GM18870 (cell line): ENCODE measurements at regions not wholly inside any gene's neighbourhood (a gene's known extent, or its start where the extent isn't known, plus 50 kb on each side); places are given as distances from the start of the nearest gene placed in this dataset.
"Not testable (repeated sequence)": the region's sequence is repeated elsewhere in the genome, so short reads cannot be mapped to it uniquely, and the experiment has no call there.

Experiments used
- ATAC-seq: cut with Tn5 transposase; IDR thresholded peaks from one replicate; pipeline ENCODE4 v1.9.1; 2021; ENCODE audit warnings: moderate library complexity; ENCODE audit not compliant: unreplicated experiment

DNA sequence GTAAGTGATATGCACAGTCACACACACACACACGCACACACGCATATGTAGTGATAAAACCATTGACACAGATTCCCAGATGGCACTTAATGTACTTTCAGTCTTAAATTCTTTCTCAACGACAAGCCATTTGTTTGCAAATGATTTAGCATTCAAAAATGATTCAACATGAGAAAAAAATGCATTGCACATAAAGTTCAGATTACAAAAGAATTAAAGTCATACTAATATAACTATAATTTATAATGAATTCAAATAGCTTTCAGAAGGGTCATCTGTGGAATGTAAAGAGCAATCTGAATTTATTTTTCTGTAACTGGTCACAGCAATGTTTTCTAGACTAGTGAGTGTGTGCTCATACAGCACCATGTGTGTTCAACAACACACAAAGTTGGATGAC is 521.6 kb upstream of the ZNF337 start:
- ATAC-seq, result no peak

DNA sequence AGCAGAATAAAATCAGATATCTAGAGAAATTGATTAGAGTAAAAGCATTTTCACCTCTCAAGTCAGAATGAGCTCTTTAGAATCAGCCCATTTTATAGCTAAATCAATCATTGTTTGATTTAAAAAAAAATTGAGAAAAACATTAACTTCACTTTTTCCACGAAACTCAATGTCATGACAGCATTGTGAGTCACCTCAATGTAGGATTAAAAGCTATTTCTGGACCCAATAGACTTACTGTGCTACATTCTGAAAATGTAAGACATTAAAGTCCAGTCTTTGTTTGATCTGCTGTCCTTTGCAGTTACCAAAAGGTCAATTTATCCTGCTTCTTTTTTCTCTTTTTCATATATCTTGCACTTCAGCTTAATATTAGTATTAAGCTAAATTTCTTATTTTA is 519.4 kb upstream of the ZNF337 start:
- ATAC-seq, result no peak

DNA sequence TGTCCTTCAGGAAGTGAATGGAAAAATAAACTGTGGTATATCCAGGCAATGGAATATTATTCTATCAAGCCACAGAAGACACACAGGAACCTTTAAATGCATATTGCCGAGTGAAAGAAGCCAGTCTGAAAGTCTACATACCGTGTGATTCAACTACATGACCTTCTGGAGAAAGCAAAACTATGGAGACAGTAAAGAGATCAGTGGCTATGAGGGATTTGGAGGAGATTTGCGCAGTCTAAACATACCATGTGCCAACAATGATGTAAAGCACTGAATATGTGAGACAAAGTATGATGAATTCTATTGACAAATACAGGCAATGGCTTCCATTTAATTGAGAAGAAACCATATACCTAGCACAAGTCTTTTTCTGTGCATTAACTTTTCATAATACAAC is 518.3 kb upstream of the ZNF337 start:
- no peak for ATAC-seq

DNA sequence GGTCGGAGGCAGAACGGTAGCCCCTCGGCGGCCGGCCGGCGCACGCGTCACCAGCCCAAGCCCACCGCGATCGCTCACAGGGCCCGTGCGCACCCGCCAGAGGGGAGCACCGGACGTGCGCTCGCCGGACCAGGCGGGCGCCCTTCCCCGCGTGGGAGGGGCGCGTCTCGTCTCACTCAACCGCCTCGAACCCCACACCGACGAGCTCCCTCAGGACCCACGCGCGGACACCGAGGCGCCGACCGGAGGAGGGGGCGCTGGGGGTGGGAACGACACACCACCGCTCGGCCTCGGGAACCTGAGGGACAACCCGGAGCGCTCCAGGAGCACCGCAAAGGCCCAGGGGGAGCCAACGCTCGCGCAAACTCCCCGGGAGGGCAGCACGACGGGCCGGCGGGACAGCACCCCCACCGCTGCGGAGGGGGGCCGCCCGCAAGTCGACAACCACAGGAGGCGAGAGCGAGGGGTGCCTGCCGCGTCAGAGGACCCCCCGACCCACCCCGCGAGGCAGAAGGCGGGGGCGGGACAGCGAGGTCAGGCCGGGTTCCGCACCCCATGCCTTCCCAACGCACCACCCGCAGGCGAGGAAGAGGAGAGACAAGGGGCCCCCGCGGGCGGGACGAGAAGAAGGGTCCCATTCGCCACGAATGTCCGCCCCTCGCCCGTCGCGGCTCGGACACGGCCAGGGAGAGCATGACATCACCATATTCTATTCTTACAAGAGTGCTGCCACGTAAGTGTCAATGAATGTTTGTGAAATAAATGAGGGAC is 512.7 kb upstream of the ZNF337 start:
- ATAC-seq, result no peak

DNA sequence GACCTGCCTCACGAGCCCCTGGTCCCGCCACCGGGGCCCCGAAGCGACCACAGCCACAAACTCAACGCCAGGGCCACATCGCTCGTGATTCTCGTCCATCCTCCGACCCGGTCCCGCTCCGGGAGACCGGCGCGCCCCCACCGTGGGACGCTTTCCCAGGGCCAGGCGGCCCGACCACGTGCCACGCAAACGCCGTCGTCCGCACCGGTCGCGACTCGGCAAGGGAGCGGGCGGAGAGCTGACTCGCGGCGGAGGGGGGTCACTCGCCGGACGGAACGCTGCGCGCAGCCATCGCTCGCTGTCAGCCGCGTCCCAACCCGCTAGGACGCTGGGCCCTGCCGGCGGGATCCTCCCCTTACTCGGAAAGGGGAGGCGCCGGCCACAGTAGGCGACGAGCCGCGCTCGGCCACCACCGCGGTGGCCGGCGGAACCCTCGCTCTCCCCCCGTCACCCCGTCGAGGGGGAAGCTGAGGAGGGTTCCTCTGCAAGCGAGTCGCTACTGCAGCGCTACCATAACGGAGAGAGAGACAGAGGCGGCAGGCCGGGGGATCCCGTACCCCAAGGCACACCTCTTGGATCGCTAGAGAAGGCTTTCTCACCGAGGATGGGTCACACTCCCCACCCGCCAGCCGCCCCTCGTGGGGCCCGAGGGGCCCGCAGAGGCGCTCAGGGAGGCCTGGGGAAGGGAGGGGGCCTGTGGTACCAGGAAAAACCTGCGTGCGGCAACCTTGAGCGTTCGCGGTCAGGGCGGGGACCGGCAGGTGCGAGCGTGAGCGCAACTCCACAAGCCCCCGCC is 511.8 kb upstream of the ZNF337 start:
- ATAC-seq, result no peak

DNA sequence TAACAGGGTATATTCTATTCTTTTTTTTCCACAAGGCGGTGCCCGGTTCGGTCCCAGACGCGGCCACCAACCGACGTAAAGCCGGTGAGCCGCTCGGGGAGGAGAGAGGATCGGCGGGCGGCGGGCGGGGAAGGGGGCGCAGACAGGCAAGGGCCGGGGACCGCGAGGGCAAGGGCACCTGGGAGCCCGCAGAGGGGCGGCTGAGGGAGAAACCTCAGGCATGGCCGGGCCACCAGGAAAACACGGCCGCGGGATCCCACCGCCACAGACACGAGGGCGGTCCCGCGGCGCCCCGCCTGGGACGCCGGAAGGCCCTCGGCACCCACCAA is 511.3 kb upstream of the ZNF337 start:
- not testable (repeated sequence) for ATAC-seq

DNA sequence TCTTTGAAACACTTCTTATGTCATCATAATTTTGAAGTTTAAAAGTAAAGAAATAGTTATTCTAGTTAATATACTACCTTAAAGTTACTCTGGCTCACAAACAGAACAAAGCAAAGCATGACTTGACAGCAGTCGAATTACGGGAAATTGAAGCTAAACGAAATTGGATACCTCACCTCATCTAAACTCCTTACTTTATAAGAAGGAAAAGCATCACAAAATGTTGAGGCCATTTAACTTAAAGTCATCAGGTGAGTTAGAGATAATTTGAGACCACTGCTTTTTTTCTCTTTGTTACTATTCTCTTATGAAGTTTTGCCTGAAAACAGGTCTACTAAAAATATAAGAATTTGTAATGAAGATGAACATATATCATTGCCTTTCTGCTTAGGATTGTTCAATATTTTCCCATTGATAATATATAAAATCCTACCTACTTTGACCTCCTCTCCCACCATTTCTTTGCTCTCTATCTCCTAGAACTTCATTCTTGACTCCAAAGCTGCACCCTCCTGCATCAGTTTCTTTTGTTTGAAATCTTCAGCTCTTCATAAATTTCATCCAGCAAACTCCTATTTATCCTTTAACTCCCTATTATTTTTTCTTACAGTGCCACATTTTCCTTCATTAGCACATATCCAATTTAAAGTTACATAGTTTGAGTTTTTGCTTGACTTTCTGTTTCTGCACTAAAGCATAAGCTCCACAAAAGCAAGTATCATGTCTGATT is 510.7 kb upstream of the ZNF337 start:
- ATAC-seq, result no peak

DNA sequence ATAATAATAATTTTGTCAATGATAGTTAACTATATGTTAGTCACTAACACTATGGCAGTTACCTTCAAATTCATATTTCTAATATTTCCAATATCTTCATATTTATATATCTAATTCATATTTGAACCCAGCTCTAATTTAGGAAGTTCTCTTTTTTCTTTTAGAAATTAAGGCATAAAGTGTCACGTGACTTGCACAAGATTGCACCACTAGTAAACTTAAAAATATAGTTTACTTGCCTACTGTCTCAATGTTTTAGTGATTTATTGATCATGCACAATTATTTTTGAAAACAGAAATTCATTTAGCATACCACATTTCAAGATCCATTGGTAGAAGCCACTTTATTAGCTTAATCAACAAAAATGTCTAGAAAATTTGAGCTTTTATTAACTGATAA is 508.7 kb upstream of the ZNF337 start:
- ATAC-seq, result no peak

DNA sequence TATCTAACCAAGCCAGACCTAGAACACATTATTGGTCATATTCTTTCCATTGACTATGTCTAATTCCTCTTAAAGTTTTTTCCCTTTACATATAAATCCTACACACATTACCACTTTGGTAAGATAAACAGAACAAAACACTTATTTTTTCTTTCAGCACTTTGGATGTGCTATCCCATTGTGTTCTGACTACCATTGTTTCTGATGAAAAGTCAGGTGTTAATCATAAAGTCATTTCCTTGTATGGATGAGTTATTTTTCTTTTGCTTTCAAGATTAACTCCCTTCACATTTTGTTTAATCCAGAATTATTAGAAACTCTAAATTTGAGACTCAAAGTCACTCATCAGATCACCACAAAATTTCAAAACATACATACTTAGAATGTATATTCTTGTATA is 504.4 kb upstream of the ZNF337 start:
- ATAC-seq, result not testable (repeated sequence)

DNA sequence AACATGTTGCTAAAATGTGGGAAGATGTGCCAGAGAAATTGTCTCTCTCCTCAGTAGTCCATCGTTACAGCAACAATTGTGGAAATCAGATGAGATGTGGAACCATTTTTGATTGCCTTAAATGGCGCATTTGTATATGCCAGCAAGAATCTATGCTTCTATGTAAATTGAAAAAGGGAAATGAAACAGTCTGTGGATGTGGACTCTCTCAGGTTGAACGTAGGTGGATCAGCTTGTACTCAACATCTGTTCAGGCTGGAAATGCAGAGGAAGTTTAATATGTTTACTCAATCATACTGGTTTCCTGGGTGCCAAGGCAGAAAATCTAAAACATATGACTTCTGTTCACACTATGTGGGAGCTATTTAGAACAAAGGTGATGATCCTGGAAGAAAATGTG is 490.7 kb upstream of the ZNF337 start:
- ATAC-seq, result not testable (repeated sequence)

DNA sequence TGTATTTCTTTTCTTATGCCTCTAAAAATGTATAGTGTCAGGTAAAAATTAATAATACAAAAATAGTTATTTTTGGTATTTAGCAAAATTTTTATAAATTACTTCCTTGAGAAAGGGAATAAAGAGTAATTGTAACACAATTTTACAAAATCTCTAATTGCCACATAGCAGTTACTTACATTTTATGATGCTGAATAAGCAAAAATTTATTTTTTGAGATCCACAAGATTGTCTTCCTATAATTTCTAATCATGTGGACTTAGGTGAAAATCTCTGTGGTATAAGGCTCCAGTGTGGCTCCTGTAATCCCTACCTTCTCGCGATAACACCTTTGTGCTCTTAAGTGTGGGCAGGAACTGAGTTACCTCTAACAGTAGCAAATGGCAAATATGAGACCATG is 487.1 kb upstream of the ZNF337 start:
- ATAC-seq, result not testable (repeated sequence)

DNA sequence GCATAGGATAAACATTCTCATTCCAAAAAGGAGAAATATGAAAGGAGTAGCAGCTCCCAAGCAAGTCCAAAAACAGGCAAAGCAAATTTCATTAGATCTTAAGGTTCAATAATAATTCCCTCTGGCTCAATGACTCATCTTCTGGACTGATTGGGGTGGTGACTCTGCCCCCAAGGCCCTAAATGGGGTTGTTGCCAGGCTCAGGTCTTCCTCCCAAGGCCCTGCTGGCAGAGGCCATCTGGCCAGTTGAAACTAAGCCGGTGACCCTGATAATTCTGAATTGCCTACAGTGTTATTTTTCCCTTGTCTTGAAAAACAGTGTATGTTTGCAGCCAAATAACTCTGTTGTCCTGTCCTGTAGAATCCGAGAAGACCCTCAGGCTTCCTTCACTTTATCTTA is 484.7 kb upstream of the ZNF337 start:
- not testable (repeated sequence) for ATAC-seq

DNA sequence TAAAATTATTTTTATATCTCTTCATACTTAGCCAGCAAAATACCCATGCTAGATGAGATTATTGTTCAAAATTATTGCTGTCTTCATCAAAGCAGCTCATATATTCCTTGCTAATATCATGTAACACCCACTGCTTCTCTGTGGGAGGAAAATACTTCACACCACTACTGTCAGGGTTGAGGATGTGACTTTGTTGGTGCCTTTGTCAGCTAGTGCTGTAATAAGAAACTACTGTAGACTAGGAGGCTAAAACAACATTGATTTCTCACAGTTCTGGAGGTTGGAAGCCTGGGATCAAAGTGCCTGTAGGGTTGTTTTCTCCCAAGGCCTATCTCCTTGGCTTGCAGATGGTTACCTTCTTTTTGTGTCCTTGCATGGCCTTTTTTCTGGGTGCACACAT is 475.2 kb upstream of the ZNF337 start:
- ATAC-seq, result not testable (repeated sequence)

DNA sequence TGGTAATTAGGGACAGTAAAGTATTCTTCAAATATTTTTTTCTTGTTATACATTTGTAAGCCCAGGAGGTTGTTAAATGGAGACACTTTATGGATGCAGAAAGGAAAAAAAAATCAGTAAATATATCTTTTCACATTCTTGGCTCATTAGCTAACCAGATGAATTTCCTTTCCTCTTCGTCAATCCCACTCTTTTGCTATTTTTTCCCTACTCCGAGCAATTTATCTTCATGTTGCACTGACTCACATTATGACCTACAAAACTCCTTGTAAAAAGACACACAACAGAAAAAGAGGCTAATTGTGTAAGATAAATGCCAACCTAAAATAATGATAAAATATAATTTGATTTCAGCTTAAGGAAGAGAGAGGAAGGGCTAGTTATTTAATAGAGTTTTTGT is 472.9 kb upstream of the ZNF337 start:
- no peak for ATAC-seq

DNA sequence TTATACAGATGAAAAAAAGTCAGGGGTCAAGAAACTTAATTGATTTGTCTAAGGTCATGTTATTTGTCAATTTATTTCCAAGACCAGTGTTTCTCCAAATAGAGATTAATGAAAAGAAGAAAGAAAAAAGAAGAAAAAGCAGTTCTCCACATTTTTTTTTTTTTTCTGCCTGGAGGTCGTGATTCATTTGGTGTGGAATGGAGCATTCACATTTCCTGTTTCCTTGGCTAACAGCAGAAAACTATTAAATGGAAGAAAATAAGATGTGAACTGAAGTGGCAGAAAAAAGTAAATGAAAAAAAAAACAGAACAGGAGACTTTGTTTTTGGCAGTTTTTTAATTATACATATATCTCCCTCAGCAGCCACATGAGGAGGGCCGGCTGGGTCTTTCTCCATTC is 470.8 kb upstream of the ZNF337 start:
- ATAC-seq, result no peak

DNA sequence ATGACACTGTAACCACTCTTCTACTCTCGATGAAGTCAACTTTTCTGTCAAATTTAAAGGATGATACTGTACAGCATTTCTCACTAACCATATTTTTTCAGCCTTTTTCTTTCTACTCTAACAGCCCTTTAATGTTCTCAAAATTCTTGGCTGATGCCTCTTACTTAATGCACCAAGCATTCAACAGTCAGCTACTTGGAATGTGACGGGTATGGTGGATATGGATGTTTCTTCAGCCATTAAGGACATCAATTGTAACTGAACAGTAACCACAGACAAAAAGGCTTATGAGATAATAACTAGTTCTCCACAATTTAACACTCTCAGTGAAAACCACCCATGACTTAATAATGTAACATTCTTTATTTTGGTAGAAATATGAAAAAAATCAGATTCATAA is 467.2 kb upstream of the ZNF337 start:
- no peak for ATAC-seq

DNA sequence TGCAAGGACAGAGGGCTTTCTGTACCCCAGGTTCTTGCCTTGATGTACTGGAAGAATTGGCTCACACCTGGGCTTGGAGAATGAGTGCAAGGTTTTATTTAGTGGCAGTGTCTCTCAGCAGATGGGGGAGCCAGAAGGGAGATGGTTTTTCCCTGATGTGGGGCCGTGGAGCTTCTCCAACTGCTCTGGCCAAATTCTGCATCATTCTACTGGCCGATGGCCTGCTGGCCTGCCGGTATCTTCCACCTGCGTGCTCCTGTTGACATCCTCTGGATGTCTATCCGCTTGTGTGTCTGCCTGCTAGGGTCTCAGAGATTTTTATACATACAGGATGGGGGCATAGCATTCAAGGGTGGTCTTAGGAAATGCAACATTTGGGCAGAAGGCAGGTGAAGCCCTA is 466.5 kb upstream of the ZNF337 start:
- ATAC-seq, result not testable (repeated sequence)

DNA sequence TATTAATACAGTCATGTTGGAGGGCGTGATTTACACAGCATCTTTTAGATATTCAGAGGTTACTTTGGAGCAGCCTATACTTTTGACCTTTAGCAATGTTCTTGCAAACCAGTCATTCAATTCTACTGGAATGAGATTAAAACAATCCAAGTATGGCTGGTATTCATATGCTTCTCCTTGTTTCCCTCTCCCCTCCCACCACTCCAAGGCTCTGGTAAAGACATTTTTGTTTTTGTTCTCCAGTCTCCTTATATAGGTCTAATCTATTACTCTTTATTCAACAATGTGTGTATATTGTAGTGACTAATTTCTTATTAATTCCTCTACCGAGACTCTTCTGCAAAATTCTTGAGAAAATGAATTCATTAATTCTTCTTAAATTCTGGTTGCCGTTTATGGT is 465.1 kb upstream of the ZNF337 start:
- not testable (repeated sequence) for ATAC-seq

DNA sequence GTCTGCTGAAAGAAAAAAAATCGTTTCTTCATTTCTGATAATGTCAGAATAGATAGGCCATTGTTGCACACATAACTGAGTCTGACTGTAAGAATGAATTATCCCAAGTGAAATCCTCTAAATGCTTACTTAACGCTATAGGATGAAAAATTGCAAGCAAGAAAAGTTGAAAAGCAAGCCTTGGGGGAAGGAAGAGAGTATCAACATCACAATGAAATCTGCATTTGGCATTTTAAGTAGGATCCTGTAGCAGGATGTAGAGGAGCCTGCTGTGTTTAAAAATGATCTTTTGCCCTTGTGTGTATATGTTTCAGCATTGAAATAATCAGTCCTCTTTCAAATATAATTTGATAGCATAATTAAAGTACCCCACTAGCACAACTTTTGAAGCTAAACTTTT is 464.3 kb upstream of the ZNF337 start:
- ATAC-seq, result not testable (repeated sequence)

DNA sequence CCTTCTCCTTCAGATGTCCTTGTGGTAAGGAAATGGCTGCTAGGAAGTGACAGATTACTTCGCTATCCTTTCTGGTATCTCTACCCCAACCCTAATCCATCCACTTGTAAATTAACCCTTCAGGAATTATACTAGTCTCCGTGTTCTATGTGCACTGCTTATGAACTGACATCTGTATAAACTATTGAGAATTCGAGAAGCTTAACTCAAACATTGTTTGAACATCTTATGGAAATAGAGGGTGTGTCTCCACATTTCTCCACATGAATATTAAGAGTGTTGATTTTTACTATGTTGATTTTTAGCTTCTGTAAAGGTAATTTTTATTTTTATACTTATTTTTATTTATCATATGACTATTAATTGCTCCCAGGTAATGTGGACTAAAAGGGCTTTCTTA is 457.6 kb upstream of the ZNF337 start:
- no peak for ATAC-seq

DNA sequence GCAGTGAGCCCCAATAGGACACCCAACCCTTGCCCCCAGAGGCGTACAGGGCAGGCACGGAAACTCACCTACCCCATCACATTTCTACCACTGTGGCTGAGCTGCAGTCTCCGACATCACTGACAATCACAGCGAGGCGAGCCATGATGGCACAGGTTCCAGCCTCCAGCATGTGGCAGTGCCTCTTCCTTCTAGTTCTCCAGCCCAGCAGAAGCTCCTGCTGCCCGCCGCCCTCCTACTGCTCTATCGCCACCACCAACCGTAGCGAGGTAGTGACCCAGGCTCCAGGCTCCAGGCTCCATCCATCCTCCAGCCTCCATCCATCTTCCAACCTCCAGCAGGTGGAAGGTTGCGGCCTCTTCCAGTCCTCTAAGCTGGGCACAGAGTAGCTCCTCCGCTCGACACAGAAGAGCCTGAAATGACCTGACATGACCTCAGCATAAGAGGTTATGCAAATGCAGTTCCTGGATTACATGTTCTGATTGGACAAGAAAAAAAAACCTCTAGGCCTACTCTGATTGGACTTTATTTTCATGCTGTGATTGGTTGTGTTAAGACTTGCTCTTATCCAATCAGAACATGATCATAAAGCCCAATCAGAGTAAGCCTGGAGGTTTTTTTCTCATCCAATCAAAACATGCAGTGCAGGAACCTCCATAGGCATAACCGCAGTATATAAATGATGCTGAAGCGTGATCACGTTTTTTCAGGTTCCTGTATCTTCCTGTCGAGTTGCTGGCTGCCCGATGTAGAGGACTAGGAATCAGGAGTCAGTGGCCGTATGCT is 438.9 kb upstream of the ZNF337 start:
- ATAC-seq, result no peak
